ENCODE measurements at regions not wholly inside any gene's neighbourhood (a gene's known extent, or its start where the extent isn't known, plus 50 kb on each side); places are given as distances from the start of the nearest gene placed in this dataset.

GRCh38 chr15:93491291-93491690 lies 402.3 kb upstream of the RGMA start:
- no peak for DNase-seq
- no peak overlapping the region for H3K27ac ChIP-seq
- H3K36me3 ChIP-seq (replicated peaks in 1 of 2; ENCODE audit: insufficient read depth in 1 of 2, low read depth in 2 of 2) = no peaks in the 10 kb centered on the region
- H3K4me1 ChIP-seq = peaks cover 23% of the 10 kb centered on the region
- TF ChIP-seq POLR2A (IDR thresholded peaks at IDR 0.05) (no peak), CTCF (IDR thresholded peaks at IDR 0.05) (no peak)
- H3K9me3 ChIP-seq = no peaks in the 10 kb centered on the region
- intact Hi-C loops (cut with DNase I) = no loop called here
- no peaks in the 10 kb centered on the region for H3K27me3 ChIP-seq
- no peak for ATAC-seq
- H3K4me3 ChIP-seq = no peak overlapping the region
- WGBS, 2 donors = 82 to 89% methylated on average over 7 to 8 of the region's 8 CpGs

GRCh38 chr15:93488296-93488713 lies 399.3 kb upstream of the RGMA start:
- H3K4me3 ChIP-seq = no peak overlapping the region
- WGBS, 2 donors = 91 to 93% methylated on average over 5 of the region's 5 CpGs
- TF ChIP-seq CTCF (IDR thresholded peaks at IDR 0.05) (no peak), POLR2A (IDR thresholded peaks at IDR 0.05) (no peak)
- H3K27me3 ChIP-seq = no peaks in the 10 kb centered on the region
- peaks cover 45% of the 10 kb centered on the region for H3K4me1 ChIP-seq
- intact Hi-C loops (cut with DNase I) = no loop called here
- no peaks in the 10 kb centered on the region for H3K9me3 ChIP-seq
- no peak for ATAC-seq
- peak overlapping the region in 1 of 4 donors; percentile 79 for H3K27ac ChIP-seq
- no peak for DNase-seq
- H3K36me3 ChIP-seq (replicated peaks in 1 of 2; ENCODE audit: insufficient read depth in 1 of 2, low read depth in 2 of 2) = no peaks in the 10 kb centered on the region

- no peaks in the 10 kb centered on the region for H3K27me3 ChIP-seq
- H3K36me3 ChIP-seq (replicated peaks in 1 of 2; ENCODE audit: insufficient read depth in 1 of 2, low read depth in 2 of 2) = no peaks in the 10 kb centered on the region
- H3K9me3 ChIP-seq = no peaks in the 10 kb centered on the region
- 33 to 47% methylated on average over 13 of the region's 13 CpGs for WGBS, 2 donors
- peak; percentile 65 to 87 (median 77) for DNase-seq
- H3K4me1 ChIP-seq = peaks cover 47% of the 10 kb centered on the region
- no peak for TF ChIP-seq CTCF (IDR thresholded peaks at IDR 0.05)
- no peak for TF ChIP-seq POLR2A (IDR thresholded peaks at IDR 0.05)
- intact Hi-C loops (cut with DNase I) = no loop called here
- ATAC-seq = peak; percentile 62
- no peak overlapping the region for H3K4me3 ChIP-seq
- H3K27ac ChIP-seq = peak overlapping the region; percentile 72 to 88 (median 82)
These were observed 397.6 kb upstream of the RGMA start for GRCh38 chr15:93486407-93487117.

GRCh38 chr15:93485438-93486327 lies 396.7 kb upstream of the RGMA start:
- no peaks in the 10 kb centered on the region for H3K9me3 ChIP-seq
- H3K36me3 ChIP-seq (replicated peaks in 1 of 2; ENCODE audit: insufficient read depth in 1 of 2, low read depth in 2 of 2) = no peaks in the 10 kb centered on the region
- peak overlapping the region; percentile 72 to 88 (median 82) for H3K27ac ChIP-seq
- DNase-seq (peak; percentile 77 to 91 (median 86)), ATAC-seq (peak; percentile 93)
- H3K27me3 ChIP-seq = no peaks in the 10 kb centered on the region
- 43 to 54% methylated on average over 9 to 11 of the region's 11 CpGs for WGBS, 2 donors
- intact Hi-C loops (cut with DNase I) = no loop called here
- TF ChIP-seq CTCF (IDR thresholded peaks at IDR 0.05) (peak; percentile 28 to 85 (median 40)), POLR2A (IDR thresholded peaks at IDR 0.05) (peak in 1 of 3 donors; percentile 4)
- no peak overlapping the region for H3K4me3 ChIP-seq
- peaks cover 47% of the 10 kb centered on the region for H3K4me1 ChIP-seq
